ENCODE measurements at regions not wholly inside any gene's neighbourhood (a gene's known extent, or its start where the extent isn't known, plus 50 kb on each side); places are given as distances from the start of the nearest gene placed in this dataset.

DNA sequence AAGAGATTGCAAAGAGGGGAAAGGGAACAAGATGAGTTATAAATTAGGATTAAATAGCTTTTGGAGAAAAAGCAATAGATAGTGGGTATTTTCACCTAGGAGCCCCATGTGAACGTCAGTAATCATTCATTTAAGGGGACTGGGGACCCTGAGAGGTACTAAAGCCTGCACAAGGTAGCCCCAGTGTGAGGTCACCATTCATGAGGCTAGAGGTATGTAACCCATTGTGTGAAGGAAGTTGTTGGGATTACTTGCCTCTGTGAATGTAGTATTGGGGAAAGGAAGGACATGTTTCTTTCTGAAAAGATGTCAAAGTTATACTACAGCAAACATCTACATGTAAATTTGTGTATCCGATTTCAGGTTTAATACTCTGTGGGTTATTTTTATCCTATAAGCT, 276.8 kb downstream of the TBX15 start (continued):
- TF ChIP-seq ZNF114 (CRISPR knock-in tag; IDR thresholded peaks at IDR 0.05), result no peak
- TF ChIP-seq, protein P1, sequence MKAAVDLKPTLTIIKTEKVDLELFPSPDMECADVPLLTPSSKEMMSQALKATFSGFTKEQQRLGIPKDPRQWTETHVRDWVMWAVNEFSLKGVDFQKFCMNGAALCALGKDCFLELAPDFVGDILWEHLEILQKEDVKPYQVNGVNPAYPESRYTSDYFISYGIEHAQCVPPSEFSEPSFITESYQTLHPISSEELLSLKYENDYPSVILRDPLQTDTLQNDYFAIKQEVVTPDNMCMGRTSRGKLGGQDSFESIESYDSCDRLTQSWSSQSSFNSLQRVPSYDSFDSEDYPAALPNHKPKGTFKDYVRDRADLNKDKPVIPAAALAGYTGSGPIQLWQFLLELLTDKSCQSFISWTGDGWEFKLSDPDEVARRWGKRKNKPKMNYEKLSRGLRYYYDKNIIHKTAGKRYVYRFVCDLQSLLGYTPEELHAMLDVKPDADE (IDR thresholded peaks at IDR 0.05), result no peak
- TF ChIP-seq, protein P2, sequence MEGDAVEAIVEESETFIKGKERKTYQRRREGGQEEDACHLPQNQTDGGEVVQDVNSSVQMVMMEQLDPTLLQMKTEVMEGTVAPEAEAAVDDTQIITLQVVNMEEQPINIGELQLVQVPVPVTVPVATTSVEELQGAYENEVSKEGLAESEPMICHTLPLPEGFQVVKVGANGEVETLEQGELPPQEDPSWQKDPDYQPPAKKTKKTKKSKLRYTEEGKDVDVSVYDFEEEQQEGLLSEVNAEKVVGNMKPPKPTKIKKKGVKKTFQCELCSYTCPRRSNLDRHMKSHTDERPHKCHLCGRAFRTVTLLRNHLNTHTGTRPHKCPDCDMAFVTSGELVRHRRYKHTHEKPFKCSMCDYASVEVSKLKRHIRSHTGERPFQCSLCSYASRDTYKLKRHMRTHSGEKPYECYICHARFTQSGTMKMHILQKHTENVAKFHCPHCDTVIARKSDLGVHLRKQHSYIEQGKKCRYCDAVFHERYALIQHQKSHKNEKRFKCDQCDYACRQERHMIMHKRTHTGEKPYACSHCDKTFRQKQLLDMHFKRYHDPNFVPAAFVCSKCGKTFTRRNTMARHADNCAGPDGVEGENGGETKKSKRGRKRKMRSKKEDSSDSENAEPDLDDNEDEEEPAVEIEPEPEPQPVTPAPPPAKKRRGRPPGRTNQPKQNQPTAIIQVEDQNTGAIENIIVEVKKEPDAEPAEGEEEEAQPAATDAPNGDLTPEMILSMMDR (conservative IDR thresholded peaks at IDR 0.05; ENCODE audit: low read depth in 2 of 2), result no peak

DNA sequence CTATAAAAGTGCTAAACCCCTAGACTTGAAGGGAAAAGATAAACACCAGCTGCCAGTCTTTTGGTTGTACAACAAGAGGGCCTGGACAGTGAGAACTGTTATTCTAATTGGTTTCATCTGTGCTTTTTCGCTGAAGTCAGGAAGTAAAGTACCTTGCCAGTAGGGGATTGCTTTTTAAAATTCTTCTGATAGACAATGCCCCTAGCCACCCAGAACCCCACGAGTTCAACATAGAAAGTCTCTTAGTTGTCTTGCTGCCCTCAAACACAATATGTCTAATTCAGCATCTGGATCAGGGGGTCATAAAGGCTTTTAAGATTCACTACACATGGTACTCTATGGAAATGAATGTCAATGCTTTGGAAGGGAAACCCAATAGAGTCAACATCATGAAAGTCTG, 289.2 kb downstream of the TBX15 start:
- DNase-seq (ENCODE audit: low spot score) (no peak), ATAC-seq (no peak)
- Mint-ChIP-seq H3K9me3 (peaks cover 11% of the 10 kb centered on the region; the same call in 2 of the 3 replicates), H3K27ac (no peak overlapping the region), H3K36me3 (ENCODE audit: low read depth) (no peaks in the 10 kb centered on the region), H3K4me3 (no peak overlapping the region), H3K27me3 (ENCODE audit: insufficient read depth, low read depth, poor library complexity) (no peaks in the 10 kb centered on the region), H3K4me1 (no peaks in the 10 kb centered on the region)
- TF ChIP-seq, protein P3, sequence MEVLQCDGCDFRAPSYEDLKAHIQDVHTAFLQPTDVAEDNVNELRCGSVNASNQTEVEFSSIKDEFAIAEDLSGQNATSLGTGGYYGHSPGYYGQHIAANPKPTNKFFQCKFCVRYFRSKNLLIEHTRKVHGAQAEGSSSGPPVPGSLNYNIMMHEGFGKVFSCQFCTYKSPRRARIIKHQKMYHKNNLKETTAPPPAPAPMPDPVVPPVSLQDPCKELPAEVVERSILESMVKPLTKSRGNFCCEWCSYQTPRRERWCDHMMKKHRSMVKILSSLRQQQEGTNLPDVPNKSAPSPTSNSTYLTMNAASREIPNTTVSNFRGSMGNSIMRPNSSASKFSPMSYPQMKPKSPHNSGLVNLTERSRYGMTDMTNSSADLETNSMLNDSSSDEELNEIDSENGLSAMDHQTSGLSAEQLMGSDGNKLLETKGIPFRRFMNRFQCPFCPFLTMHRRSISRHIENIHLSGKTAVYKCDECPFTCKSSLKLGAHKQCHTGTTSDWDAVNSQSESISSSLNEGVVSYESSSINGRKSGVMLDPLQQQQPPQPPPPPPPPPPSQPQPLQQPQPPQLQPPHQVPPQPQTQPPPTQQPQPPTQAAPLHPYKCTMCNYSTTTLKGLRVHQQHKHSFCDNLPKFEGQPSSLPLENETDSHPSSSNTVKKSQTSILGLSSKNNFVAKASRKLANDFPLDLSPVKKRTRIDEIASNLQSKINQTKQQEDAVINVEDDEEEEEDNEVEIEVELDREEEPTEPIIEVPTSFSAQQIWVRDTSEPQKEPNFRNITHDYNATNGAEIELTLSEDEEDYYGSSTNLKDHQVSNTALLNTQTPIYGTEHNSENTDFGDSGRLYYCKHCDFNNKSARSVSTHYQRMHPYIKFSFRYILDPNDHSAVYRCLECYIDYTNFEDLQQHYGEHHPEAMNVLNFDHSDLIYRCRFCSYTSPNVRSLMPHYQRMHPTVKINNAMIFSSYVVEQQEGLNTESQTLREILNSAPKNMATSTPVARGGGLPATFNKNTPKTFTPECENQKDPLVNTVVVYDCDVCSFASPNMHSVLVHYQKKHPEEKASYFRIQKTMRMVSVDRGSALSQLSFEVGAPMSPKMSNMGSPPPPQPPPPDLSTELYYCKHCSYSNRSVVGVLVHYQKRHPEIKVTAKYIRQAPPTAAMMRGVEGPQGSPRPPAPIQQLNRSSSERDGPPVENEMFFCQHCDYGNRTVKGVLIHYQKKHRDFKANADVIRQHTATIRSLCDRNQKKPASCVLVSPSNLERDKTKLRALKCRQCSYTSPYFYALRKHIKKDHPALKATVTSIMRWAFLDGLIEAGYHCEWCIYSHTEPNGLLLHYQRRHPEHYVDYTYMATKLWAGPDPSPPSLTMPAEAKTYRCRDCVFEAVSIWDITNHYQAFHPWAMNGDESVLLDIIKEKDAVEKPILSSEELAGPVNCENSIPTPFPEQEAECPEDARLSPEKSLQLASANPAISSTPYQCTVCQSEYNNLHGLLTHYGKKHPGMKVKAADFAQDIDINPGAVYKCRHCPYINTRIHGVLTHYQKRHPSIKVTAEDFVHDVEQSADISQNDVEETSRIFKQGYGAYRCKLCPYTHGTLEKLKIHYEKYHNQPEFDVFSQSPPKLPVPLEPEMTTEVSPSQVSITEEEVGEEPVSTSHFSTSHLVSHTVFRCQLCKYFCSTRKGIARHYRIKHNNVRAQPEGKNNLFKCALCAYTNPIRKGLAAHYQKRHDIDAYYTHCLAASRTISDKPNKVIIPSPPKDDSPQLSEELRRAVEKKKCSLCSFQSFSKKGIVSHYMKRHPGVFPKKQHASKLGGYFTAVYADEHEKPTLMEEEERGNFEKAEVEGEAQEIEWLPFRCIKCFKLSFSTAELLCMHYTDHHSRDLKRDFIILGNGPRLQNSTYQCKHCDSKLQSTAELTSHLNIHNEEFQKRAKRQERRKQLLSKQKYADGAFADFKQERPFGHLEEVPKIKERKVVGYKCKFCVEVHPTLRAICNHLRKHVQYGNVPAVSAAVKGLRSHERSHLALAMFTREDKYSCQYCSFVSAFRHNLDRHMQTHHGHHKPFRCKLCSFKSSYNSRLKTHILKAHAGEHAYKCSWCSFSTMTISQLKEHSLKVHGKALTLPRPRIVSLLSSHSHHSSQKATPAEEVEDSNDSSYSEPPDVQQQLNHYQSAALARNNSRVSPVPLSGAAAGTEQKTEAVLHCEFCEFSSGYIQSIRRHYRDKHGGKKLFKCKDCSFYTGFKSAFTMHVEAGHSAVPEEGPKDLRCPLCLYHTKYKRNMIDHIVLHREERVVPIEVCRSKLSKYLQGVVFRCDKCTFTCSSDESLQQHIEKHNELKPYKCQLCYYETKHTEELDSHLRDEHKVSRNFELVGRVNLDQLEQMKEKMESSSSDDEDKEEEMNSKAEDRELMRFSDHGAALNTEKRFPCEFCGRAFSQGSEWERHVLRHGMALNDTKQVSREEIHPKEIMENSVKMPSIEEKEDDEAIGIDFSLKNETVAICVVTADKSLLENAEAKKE (CRISPR knock-in tag; IDR thresholded peaks at IDR 0.05), result no peak
- TF ChIP-seq JUNB (IDR thresholded peaks at IDR 0.05; ENCODE audit: unreplicated experiment), result no peak
- no peak for TF ChIP-seq REST (IDR thresholded peaks at IDR 0.05; ENCODE audit: unreplicated experiment)
- no peak for TF ChIP-seq EZH2 (IDR thresholded peaks at IDR 0.05; ENCODE audit: low read depth, unreplicated experiment)
- TF ChIP-seq CREB1 (CRISPR knock-in tag; IDR thresholded peaks at IDR 0.05; ENCODE audit: low read depth), result no peak
- no peak for TF ChIP-seq EZH2phosphoT487 (IDR thresholded peaks at IDR 0.05; ENCODE audit: unreplicated experiment)
- Histone ChIP-seq H4K20me1 (replicated peaks; ENCODE audit: insufficient read depth) (no peaks in the 10 kb centered on the region), H3K9me2 (ENCODE audit: insufficient read depth) (no peaks in the 10 kb centered on the region), H3K79me2 (replicated peaks; ENCODE audit: insufficient read depth) (no peaks in the 10 kb centered on the region), H3K27ac (ENCODE audit: low read depth) (no peak overlapping the region), H3K4me2 (no peak overlapping the region), H3K36me3 (ENCODE audit: insufficient read depth) (no peaks in the 10 kb centered on the region), H3F3A (replicated peaks; ENCODE audit: low read depth) (no peaks in the 10 kb centered on the region), H2AFZ (no peak overlapping the region), H3K4me1 (ENCODE audit: insufficient read depth) (no peaks in the 10 kb centered on the region), H3K4me3 (no peak overlapping the region), H3K27me3 (ENCODE audit: insufficient read depth) (no peaks in the 10 kb centered on the region)
